GM23248 (cell line): ENCODE measurements at regions not wholly inside any gene's neighbourhood (a gene's known extent, or its start where the extent isn't known, plus 50 kb on each side); places are given as distances from the start of the nearest gene placed in this dataset.

Experiments used
- EZH2 ChIP-seq: fragments of 200-600 bp; sonication (generic); IDR thresholded peaks from 2 replicates; pipeline ENCODE4 v1.6.1; 2018; ENCODE audit warnings: antibody characterized with exemption, mild to moderate bottlenecking; ENCODE audit not compliant: insufficient read depth, poor library complexity, severe bottlenecking
- EZH2phosphoT487 ChIP-seq: fragments of 200-600 bp; sonication (generic); IDR thresholded peaks from 2 replicates; pipeline ENCODE4 v1.6.1; 2018; ENCODE audit warnings: antibody characterized with exemption, moderate library complexity, mild to moderate bottlenecking, low read depth; ENCODE audit not compliant: insufficient read depth

DNA sequence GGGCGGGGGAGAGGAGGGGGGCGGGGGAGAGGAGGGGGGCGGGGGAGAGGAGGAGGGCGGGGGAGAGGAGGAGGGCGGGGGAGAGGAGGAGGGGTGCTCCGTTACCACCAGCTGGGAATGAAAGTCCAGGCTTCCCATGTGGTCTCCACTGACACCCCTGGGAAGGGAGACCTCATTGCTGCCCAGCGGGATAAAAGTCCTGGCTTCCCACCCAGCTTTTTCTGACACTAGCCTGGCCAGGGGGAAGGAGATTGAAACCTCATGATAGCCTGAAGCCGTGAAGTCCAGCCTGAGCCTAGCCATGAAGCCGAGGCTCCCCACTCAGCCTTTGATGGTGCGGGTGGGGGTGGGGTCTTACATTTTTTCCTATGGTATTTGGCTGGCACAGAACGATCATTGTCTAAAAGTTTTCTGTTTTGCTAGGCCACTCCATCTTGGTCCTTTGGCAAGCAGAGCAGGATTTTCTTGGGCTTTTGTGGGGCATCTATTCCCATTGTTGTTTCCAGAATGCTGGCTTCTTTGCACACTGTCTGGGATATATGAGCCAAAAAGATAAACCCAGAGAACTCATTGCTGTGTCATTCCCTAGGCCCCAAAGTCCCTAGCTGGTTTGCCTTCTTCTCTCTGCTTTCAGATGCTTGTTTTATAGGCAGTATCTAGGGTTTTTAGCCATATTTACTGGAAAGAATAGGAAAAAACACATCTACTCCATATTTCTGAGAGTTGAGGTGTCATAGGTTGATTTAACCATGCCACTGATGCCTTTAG lies 65.3 kb upstream of the SMOX start:
- TF ChIP-seq EZH2, result no peak
- TF ChIP-seq EZH2phosphoT487, result no peak
